Glomerular visceral epithelial cell (primary cell): ENCODE measurements at regions not wholly inside any gene's neighbourhood (a gene's known extent, or its start where the extent isn't known, plus 50 kb on each side); places are given as distances from the start of the nearest gene placed in this dataset.

Experiments
- DNase-seq: peaks from one replicate; pipeline ENCODE4 v3.0.0-alpha.2; 2016; ENCODE audit errors: extremely low spot score

DNA sequence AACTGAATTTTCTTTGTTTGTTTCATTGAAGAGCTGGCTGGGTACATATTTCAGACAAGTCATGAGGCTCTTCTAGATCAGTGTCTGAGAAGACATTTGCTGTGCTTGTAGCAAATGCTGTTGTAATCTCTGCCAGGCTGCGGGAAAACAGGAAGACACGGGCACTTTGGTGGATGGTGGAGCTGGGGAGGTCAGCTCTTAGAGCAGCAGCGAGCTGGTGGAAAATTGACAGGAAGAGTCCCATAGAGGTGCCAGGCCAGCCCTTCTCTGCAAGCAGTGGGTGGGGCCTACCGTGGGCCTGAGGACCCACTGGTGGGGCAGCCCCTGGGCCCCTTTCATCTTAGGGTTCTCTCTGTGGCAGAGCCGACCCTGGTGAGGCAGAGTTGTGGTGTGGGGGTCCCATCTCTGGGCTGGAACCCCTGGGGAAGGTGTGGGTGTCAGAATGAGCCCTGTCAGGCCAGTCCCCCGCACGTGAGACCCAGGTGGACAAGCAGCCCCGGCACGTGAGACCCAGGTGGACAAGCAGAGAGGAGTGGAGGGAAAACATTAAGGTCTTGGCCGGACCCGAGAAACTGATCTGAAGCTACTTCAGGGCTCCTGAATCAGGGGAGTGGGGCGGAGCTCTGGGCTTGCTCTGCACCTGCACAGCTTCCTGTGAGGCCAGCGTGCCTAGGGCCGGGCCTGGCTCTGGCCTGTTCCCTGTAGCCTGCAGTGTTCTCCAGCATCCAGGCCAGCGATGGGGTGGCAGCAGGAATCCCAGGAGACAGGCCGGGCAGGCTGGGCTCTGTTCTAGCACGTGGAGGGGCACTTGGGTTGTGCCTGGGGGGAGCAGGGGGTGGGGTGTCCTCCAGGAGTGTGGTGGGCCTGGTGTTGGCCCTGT lies 273.5 kb upstream of the HDAC4 start:
- no peak for DNase-seq

DNA sequence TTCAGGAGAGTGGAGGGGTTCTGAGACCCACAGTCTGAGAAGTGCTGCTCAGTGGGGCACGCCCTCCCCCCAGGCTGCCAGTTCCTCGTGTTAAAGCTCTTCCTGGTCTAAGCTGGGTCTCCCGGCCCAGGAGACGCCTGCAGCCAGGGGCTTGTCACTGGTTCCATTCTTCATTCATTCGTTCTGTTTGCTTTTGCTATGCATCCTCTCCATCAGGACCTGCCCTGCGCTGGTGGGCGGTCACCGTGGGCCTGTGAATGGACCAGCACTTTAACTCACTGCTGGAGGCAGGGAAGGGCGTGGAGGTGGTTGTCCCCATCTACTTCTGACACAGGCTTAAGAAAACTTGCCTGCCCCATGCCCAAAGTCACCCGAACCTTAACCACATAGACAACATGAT lies 272.8 kb upstream of the HDAC4 start:
- DNase-seq = no peak

DNA sequence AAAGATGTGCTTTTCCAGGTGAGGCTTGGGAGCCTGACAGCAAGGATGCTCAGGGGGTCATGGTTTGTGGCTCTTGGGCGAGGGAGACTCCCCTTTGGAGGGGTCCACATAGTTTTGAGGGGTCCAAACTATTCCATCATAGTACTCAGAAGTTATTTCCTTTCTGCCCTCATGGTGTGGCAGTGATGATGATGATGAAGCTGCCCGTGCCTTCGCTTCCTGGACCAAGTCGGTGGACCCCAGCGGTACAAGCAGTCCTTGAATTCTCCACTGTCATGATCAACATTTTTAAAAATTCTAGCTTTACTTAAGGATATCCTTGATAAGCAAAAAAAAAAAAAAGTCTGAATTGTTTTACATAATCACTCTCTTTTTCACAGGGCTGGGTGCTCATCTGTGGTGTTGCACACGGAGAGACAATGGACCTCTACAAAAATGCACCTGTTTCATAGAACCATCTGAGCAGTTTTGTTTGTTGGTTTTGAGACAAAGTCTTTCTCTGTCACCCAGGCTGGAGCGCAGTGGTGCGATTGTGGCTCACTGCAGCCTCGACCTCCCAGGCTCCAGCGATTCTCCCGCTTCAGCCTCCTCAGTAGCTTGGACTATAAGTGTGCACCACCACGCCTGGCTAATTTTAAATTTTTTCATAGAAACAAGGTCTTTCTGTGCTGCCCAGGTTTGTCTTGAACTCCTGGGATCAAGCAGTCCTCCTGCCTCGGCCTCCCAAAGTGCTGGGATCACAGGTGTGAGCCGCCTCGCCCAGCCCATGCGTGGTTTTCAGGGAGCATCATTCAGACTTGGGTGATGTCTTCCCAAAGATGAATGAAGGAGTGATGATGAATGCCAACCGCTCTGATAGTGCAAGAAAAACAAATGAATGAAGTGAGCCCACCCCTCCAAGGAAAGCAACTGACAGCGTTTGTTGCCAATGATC lies 271.4 kb upstream of the HDAC4 start:
- no peak for DNase-seq

DNA sequence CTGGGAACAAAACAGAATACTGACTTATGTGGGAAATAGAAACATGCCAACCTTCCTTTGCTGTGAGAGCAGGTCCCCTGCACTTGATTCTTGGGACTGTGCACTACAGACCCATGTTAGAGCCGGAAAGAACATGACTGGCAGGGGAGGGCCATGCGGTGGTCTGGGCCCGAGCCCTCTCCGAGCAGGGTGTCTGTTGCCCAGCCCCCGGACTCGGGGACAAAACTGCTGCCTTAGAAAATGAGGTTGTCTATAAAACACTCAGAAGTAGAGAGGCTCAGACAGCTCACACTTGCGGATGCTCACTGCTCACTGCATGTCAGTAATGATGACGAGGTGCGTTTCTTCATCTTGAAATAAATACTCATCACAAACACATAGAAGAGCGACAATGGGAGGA lies 270.7 kb upstream of the HDAC4 start:
- DNase-seq = no peak

DNA sequence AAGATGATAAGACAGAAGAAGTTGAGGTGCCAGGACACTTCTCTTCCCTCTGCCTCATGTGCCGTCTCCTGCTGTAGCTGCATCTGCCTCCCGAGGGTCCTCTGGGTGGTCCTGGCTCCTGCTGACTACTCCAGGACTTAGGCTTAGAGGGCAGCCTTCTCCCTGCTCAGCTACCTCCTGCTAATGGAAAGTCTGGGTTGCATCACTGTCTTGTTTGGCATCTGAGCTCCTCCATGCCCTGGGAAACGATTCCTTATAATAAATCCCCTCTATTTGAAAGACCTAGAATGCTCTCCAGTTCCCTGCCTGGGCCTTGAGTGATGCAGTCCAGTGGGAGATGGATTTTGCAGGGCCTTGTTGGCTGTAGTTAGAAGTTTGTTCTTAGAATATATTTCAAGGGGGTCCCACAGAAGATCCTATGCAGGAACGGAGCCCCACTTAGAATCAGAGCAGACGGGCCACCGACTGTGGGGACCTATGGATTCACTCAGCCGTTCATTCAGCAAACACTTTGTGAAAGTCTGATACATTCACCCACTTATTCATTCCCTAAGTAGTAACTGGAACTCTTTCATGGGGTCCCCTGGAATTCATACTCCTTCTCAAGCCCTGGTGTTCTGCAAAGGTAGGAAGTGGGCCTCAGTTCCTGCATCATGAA lies 269.8 kb upstream of the HDAC4 start:
- no peak for DNase-seq

DNA sequence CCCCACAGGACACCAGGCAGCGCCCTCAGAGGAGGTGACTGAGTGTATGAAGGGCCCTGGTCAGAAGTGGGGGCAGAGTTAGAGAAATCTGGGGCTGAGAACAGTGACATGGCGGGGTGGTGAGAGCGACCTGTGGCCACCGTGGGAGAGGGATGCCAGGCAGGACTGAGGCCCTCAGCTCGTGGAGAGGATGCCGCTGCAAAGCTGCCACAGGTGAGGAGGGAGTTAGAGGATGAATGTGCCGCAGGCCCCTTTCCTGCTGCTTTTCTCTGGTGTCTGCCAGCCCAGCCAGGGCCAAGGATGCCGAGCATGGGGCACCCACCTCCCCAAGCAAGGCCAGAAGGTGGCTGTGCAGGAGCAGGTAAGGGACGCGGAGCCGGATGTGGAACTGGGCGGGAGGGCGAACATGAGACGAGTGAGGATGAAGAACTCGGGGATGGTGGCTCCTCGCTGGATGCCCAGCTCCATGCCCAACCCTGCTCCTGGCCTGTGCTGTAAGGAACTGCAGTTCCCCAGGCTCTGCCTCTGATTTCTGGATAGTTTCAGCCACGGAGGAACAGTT lies 269.2 kb upstream of the HDAC4 start:
- no peak for DNase-seq

DNA sequence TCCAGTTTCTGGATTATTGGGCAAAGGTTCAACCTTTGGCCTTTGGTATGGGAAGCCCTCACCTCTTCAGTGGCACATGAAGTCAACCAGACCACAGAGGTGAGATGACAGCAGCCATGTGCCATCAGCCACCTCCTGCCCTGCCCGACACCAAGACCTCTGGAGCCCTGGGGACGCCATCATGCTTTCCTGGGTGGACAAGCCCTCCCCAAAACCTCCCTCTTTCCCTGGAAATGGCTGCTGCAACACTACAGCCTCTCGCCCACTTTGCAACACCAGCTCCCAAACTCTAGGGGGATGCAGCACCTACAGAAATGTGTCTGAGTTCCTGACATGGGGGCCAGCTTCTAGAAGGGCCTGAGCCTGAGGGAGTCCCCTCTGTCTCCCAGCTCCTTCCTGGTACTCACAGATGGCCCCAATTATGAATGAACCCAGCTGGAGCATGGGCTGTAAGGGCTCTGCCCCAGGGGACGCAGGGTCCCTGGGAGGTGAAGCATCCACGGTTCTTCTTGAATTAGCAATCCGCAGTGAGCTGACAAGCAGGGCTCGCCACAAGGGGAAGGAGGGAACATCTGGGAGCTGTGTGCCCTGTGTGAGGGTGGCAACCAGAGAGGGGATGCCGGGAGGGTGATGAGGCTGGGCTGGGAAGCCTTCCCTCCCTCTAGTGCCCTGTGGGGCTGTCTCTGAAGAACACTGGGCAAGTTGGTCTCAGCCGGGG lies 268.5 kb upstream of the HDAC4 start:
- no peak for DNase-seq

DNA sequence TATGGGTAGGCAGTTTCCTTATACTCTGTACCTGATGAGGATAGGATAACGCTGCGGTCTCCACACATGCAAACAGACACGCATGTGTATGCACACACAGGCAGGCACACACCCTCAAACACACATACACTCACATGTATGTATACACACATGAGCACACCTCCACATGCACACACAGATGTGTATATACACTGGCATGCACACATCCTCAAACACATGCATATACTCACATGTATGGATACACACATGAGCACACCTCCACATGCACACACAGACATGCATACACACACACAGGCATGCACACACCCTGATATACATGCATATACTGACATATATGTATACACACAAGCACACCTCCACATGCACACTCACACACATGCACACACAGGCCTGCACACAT lies 267.8 kb upstream of the HDAC4 start:
- DNase-seq = no peak

DNA sequence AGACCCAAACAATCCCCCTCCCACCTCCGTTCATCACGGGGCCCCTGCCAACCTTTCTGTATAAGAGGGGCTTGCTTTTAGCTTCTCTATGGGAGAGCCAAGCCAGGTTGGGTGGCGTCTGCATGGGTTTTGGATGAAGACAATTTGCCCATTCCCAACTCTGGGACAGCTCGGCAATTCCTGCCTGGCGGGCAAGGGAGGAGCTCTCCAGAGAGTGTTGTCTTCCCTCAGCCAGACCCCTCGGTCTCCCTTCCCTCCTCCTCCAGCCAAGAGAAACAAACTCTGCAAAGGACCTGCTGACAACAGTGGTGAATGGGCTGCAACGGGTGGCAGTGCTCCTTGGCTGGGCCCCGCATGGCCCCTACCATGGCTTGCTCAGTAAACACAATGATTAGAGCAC lies 267.2 kb upstream of the HDAC4 start:
- DNase-seq = no peak

DNA sequence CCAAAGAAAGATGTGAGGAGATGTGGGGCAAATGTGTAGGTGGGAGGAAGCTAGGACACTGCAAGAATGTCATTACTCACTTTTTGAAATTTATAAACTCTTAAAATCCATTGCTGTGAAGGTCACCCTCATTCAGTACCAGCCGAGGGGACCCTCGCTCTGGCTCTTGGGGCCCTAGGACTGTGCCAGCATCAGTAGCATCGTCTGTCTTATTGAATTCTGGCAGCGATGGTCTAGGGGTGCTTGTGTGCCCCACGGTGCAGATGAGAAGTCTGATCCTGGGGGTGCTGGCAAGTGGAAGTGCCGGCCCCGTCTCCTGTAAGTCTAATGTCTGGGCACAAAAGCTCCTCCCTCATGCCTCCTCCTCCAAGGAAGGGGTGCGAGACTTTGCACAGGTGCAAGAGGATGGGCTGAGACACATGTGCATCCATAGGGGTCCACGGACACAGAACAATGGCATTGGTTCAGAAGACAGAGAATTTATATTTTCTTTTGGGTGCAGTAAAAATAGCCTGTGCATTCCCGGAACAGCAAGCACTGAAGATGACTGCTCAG lies 266.7 kb upstream of the HDAC4 start:
- DNase-seq = no peak

DNA sequence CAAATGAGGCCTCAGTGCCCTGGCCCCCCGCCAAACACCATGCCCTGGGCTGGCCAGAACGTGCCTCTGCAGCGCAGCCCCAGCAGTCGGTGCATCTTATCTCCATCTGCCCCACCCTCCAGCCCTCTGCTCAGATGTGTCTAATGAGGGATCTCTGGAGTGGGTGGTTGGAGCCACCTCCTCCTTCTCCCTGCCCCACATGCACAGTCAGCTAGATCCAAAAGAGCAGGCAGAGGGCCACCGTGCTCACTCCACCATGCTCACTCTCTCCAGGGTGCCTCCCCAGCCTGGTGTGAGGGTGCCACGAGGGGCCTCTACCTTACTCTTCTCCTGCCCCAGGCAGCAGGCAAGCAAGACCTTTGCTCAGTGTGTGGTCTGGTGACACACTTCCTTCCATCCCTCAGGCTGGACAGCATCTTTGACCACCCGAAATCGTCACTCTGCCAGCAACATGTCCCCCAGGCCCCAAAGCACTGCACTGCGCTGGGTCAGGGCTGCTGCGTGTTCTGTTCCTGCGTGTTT lies 266.1 kb upstream of the HDAC4 start:
- DNase-seq = no peak

DNA sequence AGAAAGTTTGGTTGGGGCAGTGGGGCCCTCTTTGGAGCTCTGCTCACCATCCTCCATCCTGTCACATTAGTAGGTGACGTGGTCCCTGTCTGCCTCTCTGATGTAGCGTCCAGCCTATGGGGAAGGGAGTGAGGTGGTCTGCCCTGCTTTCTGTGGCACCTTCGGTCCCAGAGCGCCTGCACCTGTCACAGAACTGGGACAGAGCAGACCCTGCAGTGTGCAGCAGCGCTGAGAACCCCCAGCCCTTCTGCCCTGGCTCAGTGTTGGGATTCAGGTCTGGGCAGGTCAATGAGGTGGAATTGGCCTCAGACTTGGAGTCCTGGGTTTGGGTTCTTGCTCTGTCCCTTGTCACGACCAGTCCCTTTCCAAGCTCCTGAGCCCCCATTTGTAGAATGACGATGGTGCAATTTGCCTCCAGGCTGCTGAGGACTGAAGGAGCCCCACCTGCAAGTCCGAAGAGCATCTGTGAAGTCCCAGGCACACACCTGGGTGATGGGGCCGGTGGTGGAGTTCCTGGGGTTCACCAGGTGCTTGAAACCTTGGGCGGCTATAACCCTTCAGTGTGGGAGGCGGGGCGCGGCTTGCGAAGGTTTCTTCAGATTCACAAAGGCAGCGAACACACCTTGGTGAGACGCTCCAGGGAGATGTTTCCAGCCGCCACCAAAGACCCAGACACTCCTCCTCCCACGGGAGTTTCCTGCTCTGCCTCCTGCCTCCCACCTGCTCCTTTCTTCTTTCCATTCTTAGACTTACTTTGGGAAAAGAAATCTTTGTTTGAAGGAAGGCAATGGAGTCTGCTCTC lies 265.4 kb upstream of the HDAC4 start:
- DNase-seq = no peak

DNA sequence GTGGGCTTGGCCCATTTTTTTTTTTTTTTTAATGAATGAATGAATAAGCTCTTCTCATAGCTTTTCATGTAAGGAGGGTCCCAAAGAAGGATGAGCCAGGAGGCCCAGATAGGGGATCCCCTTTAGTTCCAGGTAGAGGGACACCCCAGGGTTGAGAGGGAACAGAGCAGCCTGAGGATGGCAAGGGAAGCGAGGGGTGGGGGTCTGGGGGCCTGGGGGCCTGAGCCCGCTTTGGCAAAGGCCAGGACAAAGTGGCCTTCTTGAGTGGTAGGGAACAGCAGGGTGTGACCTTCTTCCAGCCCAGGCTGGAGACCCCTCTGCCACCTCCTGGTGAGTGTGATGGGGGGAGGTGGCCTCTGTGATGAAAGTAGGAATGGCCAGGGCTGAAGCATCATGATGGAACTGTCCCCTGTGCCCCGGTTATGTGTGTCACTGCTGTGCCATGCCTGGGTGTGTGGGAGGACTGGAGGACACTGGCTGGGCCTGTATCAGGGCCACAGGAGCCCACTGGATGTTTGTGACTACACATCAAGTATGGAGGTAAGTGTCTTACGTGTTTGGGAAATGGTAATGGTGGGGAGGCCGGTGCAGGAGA lies 263.5 kb upstream of the HDAC4 start:
- no peak for DNase-seq

DNA sequence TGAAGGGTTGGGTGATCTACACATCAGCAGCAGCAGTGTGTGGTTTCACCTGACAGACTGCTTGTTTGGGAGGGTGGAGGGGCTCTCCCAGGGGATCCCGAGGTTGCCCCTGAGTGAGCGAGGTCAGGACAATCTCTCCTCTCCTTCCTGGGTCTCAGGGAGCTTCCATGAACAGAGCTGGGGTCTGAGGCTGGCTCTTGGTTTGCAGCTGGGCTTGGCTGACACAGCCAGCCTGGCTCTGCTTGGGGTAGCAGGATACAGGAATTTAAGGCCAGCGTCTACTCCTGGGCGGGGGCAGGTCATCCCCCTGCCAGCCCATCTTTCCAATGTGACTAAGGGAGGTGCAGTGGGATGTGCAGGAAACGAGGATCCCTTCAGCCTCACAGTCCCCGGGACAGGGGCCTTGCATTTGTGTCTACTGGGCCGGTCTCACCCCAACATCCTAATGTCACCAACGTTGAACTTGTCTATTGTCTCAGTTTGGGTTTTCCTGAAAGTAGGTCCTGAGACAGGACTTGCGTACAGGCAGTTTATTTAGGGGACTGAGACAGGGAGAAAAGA lies 262.6 kb upstream of the HDAC4 start:
- DNase-seq = no peak

DNA sequence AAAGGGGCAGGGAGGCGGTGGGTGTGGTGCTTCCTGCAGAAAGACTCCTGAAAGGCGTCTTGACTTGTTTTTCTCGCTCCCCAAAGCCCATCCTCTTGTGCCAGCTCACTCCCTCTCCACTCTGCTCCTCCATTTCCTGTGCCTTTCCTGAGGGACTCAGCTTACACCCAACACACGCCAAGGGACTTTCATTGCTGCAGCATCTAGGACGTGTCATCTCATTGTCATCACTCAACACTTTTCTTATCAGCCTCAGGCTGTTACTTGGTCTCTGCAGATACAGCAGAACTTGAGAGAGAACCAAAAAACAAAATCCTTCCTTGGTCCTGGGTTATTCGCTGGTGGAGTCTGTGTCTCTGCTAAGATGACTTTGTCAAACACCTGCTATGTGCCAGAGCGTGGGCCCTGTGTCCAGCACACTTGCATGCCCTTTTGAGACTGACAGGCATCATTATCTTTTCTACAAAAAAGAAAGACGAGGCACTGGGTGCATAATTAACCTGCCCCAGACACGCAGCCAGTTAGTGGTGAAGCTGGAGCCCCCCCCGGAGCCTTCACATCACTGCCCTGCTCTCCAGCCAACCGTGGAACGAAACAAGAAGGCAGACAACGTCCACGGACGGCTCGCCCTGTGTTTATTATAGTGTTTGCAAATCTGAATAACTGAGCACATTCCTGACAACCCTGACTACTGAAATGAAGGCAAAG lies 261.7 kb upstream of the HDAC4 start:
- DNase-seq = no peak

DNA sequence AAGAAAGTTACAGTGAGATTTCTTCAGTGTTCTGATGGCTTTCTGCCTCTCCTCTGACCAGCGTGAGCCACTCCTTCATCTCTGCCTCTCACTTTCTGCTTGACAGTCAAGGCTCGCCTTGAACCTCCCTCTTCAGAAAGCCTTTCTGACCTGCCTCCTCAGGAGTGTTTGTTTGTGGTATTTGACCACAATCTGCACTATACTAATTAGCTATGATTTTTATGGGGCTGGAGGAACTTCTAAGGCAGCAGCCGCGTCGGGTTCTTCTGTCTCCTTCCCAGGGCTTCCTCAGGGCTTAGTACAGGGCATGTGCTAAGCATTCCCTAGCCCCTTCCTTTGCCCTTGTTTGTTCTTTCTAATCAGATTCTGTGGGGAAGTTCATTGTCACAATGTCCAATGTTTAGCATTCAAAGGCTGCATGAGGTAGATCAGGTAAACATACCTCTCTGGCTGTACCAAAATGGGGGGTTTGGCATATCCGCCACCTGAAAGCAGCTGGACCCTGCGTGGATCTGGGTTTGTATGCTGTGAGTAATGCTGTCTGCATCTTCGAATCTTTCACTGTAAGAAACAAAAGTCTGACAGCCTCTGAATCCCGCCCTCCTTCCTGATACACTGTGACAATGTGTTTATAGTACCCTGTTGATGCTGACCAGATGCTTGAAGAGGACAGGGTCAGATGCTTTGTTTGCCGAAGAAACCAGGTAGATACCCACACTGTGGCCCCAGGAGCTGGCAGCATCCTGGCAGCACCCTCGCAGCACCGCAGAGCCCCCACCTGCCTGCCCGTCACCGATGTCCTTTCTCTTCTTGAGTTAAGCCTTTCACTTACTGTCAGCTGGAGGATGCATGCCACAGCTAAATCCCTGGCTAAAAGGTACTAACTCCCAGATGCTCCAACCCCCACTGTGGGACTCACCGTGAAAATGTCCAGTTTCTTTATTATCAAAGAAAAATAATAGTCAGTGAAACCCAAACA lies 260.8 kb upstream of the HDAC4 start:
- no peak for DNase-seq
